OCI-LY7 (cell line): ENCODE measurements at regions not wholly inside any gene's neighbourhood (a gene's known extent, or its start where the extent isn't known, plus 50 kb on each side); places are given as distances from the start of the nearest gene placed in this dataset.

ENCODE experiments used
- EZH2phosphoT487 ChIP-seq: fragments of 200-600 bp; sonication (generic); IDR thresholded peaks from 2 replicates; pipeline ENCODE4 v1.6.1; 2018; ENCODE audit warnings: low read depth, borderline replicate concordance, mild to moderate bottlenecking, mixed run types, antibody characterized with exemption, low read length, moderate library complexity, mixed read lengths
- TF ChIP-seq, protein P1 (sequence below): fragments of 200-600 bp; sonication (generic); conservative IDR thresholded peaks from 2 replicates; pipeline ENCODE4 v1.5.1; 2014; ENCODE audit warnings: mild to moderate bottlenecking, antibody characterized with exemption, low read length, moderate library complexity, mixed read lengths

DNA sequence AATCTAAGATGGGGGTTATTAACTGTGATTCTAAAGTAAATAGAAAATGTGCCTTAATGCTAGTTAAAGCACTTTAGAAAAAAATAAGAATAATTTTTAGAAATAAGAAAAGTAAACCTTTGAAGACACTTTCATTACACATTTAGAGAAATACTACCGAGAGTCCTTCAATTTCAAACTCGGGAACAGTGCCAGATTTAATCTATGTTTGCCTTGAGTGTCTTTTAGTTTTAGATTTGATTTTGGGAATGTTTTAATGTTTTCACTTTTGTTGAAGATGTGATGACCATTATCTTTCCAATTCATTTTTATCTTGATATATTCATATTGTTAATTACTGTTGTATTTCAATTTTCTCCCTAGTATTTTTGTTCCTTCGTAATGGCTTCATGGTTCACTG is 592.7 kb upstream of the MGMT start:
- TF ChIP-seq, protein P1, sequence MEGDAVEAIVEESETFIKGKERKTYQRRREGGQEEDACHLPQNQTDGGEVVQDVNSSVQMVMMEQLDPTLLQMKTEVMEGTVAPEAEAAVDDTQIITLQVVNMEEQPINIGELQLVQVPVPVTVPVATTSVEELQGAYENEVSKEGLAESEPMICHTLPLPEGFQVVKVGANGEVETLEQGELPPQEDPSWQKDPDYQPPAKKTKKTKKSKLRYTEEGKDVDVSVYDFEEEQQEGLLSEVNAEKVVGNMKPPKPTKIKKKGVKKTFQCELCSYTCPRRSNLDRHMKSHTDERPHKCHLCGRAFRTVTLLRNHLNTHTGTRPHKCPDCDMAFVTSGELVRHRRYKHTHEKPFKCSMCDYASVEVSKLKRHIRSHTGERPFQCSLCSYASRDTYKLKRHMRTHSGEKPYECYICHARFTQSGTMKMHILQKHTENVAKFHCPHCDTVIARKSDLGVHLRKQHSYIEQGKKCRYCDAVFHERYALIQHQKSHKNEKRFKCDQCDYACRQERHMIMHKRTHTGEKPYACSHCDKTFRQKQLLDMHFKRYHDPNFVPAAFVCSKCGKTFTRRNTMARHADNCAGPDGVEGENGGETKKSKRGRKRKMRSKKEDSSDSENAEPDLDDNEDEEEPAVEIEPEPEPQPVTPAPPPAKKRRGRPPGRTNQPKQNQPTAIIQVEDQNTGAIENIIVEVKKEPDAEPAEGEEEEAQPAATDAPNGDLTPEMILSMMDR, result no peak
- TF ChIP-seq EZH2phosphoT487, result no peak
